ENCODE measurements at regions not wholly inside any gene's neighbourhood (a gene's known extent, or its start where the extent isn't known, plus 50 kb on each side); places are given as distances from the start of the nearest gene placed in this dataset.

DNA sequence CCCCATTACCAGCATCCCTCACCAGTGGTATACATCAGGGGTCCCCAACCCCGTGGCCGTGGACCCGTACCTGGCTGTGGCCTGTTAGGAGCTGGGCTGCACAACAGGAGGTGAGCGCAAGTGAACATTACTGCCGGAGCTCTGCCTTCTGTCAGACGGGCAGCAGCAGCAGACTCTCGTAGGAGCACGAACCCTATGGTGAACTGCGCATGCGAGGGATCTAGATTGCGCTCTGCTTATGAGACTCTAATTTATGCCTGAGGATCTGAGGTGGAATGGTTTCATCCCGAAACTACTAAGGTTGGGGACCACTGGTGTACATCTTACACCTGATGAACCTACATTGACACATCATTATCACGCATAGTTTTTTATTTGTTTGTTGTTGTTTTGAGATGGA lies 52.8 kb upstream of the DHX15 start:
- no peaks in the 10 kb centered on the region for H3K9me3 ChIP-seq (ENCODE audit: severe bottlenecking)
- no peak overlapping the region for H3K4me3 ChIP-seq (ENCODE audit: severe bottlenecking)
- no peaks in the 10 kb centered on the region for H3K27me3 ChIP-seq (ENCODE audit: insufficient read depth, poor library complexity, severe bottlenecking)
- ATAC-seq (ENCODE audit: low read depth) (no peak), DNase-seq (ENCODE audit: low spot score) (no peak)
- TF ChIP-seq, protein P1, sequence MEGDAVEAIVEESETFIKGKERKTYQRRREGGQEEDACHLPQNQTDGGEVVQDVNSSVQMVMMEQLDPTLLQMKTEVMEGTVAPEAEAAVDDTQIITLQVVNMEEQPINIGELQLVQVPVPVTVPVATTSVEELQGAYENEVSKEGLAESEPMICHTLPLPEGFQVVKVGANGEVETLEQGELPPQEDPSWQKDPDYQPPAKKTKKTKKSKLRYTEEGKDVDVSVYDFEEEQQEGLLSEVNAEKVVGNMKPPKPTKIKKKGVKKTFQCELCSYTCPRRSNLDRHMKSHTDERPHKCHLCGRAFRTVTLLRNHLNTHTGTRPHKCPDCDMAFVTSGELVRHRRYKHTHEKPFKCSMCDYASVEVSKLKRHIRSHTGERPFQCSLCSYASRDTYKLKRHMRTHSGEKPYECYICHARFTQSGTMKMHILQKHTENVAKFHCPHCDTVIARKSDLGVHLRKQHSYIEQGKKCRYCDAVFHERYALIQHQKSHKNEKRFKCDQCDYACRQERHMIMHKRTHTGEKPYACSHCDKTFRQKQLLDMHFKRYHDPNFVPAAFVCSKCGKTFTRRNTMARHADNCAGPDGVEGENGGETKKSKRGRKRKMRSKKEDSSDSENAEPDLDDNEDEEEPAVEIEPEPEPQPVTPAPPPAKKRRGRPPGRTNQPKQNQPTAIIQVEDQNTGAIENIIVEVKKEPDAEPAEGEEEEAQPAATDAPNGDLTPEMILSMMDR (IDR thresholded peaks at IDR 0.05; ENCODE audit: poor library complexity, severe bottlenecking) = no peak
- no peaks in the 10 kb centered on the region for H3K36me3 ChIP-seq (ENCODE audit: low read depth)
- H3K27ac ChIP-seq (ENCODE audit: poor library complexity, severe bottlenecking) = no peak overlapping the region
- no peaks in the 10 kb centered on the region for H3K4me1 ChIP-seq (ENCODE audit: insufficient read depth, poor library complexity, severe bottlenecking)

DNA sequence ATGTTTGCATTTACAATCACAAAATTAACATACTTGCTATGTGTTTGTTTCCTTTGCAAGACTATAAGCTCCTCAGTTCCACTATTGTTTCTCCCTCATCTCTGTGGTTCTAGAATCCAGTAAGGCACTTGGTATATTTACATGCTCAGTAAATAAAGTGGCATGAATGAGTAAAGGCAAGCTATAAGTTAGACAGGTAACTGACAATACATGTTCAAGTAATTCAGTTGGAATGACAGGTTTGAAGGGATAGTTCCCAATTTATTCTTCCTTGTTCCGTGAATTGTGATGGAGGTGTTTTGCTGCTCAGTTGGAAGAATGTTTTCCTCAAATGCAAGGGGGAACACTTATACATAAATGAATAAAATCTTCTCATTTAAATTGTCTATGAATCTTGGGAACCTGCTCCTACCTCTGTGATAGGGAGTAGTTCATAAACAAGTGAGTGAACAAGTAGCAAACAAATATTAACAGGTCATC lies 54.1 kb upstream of the DHX15 start:
- no peaks in the 10 kb centered on the region for H3K27me3 ChIP-seq (ENCODE audit: insufficient read depth, poor library complexity, severe bottlenecking)
- H3K36me3 ChIP-seq (ENCODE audit: low read depth) = no peaks in the 10 kb centered on the region
- TF ChIP-seq, protein P1 (IDR thresholded peaks at IDR 0.05; ENCODE audit: poor library complexity, severe bottlenecking) = no peak
- no peaks in the 10 kb centered on the region for H3K4me1 ChIP-seq (ENCODE audit: insufficient read depth, poor library complexity, severe bottlenecking)
- no peak overlapping the region for H3K4me3 ChIP-seq (ENCODE audit: severe bottlenecking)
- no peak overlapping the region for H3K27ac ChIP-seq (ENCODE audit: poor library complexity, severe bottlenecking)
- no peak for ATAC-seq (ENCODE audit: low read depth)
- no peak for DNase-seq (ENCODE audit: low spot score)
- no peaks in the 10 kb centered on the region for H3K9me3 ChIP-seq (ENCODE audit: severe bottlenecking)

DNA sequence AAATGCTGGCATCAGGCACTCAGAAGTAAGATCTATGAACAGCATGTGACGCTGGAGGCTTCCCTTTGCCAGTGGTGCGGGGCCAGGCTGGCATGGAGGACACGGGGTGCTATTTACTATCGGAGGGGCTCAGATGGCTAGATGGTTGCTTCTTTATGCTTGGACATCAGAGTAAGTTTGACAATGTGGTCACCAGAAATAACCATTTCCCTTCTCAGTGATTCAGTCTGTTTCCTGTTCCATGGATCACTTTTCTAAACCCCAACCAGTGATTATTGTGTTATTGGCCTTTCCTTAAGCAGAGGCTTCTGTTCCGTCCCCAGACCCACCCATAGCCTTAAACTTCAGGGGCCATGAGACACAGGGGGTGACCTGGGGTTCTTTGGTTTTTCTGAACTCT lies 55.4 kb upstream of the DHX15 start:
- Histone ChIP-seq H3K27ac (ENCODE audit: poor library complexity, severe bottlenecking) (no peak overlapping the region), H3K27me3 (ENCODE audit: insufficient read depth, poor library complexity, severe bottlenecking) (no peaks in the 10 kb centered on the region), H3K36me3 (ENCODE audit: low read depth) (no peaks in the 10 kb centered on the region), H3K4me3 (ENCODE audit: severe bottlenecking) (no peak overlapping the region), H3K4me1 (ENCODE audit: insufficient read depth, poor library complexity, severe bottlenecking) (no peaks in the 10 kb centered on the region), H3K9me3 (ENCODE audit: severe bottlenecking) (no peaks in the 10 kb centered on the region)
- DNase-seq (ENCODE audit: low spot score) = no peak
- TF ChIP-seq, protein P1 (IDR thresholded peaks at IDR 0.05; ENCODE audit: poor library complexity, severe bottlenecking) = no peak
- ATAC-seq (ENCODE audit: low read depth) = no peak

DNA sequence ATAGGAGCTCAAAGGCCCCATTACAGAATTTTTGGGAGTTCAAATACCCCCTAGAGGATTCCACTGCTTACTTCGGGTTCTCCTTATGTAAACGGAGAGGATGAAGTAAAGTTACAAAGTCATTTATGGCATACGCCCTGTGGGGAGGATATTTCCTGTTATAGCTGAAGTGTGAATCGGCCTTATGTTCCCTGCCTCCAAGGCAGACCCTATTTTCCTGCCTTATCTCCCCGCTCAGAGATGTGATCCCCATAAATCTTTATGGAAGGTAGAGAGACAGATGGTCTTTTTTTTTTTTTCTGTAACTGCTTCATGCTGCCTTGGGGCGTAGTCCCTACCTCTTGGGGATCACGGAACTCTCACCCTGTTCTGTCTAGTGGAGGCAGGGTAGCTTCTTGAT lies 56.0 kb upstream of the DHX15 start:
- H3K27me3 ChIP-seq (ENCODE audit: insufficient read depth, poor library complexity, severe bottlenecking) = no peaks in the 10 kb centered on the region
- no peak overlapping the region for H3K4me3 ChIP-seq (ENCODE audit: severe bottlenecking)
- no peak for DNase-seq (ENCODE audit: low spot score)
- ATAC-seq (ENCODE audit: low read depth) = no peak
- no peaks in the 10 kb centered on the region for H3K9me3 ChIP-seq (ENCODE audit: severe bottlenecking)
- H3K27ac ChIP-seq (ENCODE audit: poor library complexity, severe bottlenecking) = no peak overlapping the region
- H3K4me1 ChIP-seq (ENCODE audit: insufficient read depth, poor library complexity, severe bottlenecking) = no peaks in the 10 kb centered on the region
- TF ChIP-seq, protein P1 (IDR thresholded peaks at IDR 0.05; ENCODE audit: poor library complexity, severe bottlenecking) = no peak
- H3K36me3 ChIP-seq (ENCODE audit: low read depth) = no peaks in the 10 kb centered on the region

DNA sequence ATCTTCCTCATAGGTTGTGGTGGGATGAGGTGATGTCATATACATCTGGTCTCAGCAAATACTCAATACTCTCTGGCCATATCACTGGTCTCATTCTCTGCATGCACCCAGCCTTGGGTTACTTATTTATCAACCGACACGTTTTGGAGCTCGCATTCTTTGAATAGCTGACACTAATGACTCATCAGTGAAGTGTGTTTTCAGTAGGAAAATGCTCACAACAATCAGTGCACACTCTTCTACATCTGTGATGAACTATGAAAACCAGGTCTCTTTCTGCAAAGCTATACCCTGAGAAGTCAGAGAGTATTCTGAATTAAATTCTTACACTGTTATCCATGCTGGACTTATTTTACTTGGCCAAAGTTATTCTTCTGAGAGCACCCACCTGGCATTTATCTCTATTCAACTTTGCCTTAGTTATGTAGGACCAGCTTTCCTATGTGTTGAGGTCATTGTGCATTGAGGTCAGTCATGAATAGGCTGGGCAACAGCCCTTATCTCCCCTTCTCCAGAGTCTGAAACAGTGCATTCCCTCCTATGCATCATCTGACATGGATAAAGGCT lies 58.7 kb upstream of the DHX15 start:
- H3K27me3 ChIP-seq (ENCODE audit: insufficient read depth, poor library complexity, severe bottlenecking) = no peaks in the 10 kb centered on the region
- H3K9me3 ChIP-seq (ENCODE audit: severe bottlenecking) = no peaks in the 10 kb centered on the region
- no peaks in the 10 kb centered on the region for H3K4me1 ChIP-seq (ENCODE audit: insufficient read depth, poor library complexity, severe bottlenecking)
- DNase-seq (ENCODE audit: low spot score) (no peak), ATAC-seq (ENCODE audit: low read depth) (peak; percentile 72)
- no peak overlapping the region for H3K4me3 ChIP-seq (ENCODE audit: severe bottlenecking)
- H3K27ac ChIP-seq (ENCODE audit: poor library complexity, severe bottlenecking) = no peak overlapping the region
- no peaks in the 10 kb centered on the region for H3K36me3 ChIP-seq (ENCODE audit: low read depth)
- TF ChIP-seq, protein P1 (IDR thresholded peaks at IDR 0.05; ENCODE audit: poor library complexity, severe bottlenecking) = no peak
